Vagina (tissue), 2 donors: ENCODE measurements at regions not wholly inside any gene's neighbourhood (a gene's known extent, or its start where the extent isn't known, plus 50 kb on each side); places are given as distances from the start of the nearest gene placed in this dataset.

Source experiments
- DNase-seq, 2 donors: peaks; one replicate each; pipeline ENCODE4 v3.0.0-alpha.2; 2017; ENCODE audit errors: extremely low spot score in 2 of 2
- H3K27ac ChIP-seq: fragments of 200-600 bp; sonication (generic); one replicate; pipeline ENCODE4 v1.5.1; 2019
- H3K27me3 ChIP-seq: fragments of 200-600 bp; sonication (generic); one replicate; pipeline ENCODE4 v1.5.1; 2019
- H3K36me3 ChIP-seq, 2 donors: fragments of 200-600 bp; sonication (generic); one replicate each; pipeline ENCODE4 v1.5.1; 2017 to 2019
- H3K4me1 ChIP-seq: fragments of 200-600 bp; sonication (generic); one replicate; pipeline ENCODE4 v1.5.1; 2019
- H3K4me3 ChIP-seq, 2 donors: fragments of 200-600 bp; sonication (generic); 1 replicate in 1 of 2; 2 replicates in 1 of 2; pipeline ENCODE4 v1.5.1; 2016 to 2019
- H3K9me3 ChIP-seq: fragments of 200-600 bp; sonication (generic); one replicate; pipeline ENCODE4 v1.5.1; 2019
- CTCF ChIP-seq, 3 experiments: fragments of 450-650 bp in 2 of 3; fragments of 200-600 bp in 1 of 3; sonication (generic) in 1 of 3; IDR thresholded peaks; one replicate each; pipeline ENCODE4 v1.5.1; 2017 to 2019; ENCODE audit warnings: antibody characterized with exemption in 3 of 3, mild to moderate bottlenecking in 2 of 3, moderate library complexity in 2 of 3
- POLR2A ChIP-seq, 2 donors: fragments of 450-650 bp; IDR thresholded peaks; one replicate each; pipeline ENCODE4 v1.6.1; 2017; ENCODE audit warnings: antibody characterized with exemption in 2 of 2, mild to moderate bottlenecking in 2 of 2, moderate library complexity in 2 of 2
- POLR2AphosphoS5 ChIP-seq, 2 donors: sonication (generic); formaldehyde crosslinking; IDR thresholded peaks; one replicate each; pipeline ENCODE4 v1.9.0; 2017; ENCODE audit warnings: antibody characterized with exemption in 2 of 2, mild to moderate bottlenecking in 2 of 2, low read depth in 1 of 2; ENCODE audit not compliant: insufficient read depth in 1 of 2
- intact Hi-C: fragments of 100-400 bp; cut with DNase I; formaldehyde crosslinking; loops from one replicate; pipeline ENCODE4 v1.15.1; 2023

GRCh38 chr14:97782871-97783414, 985.8 kb downstream of the VRK1 start:
- Histone ChIP-seq H3K36me3 (no peaks in the 10 kb centered on the region), H3K27me3 (no peaks in the 10 kb centered on the region), H3K27ac (no peak overlapping the region), H3K9me3 (no peaks in the 10 kb centered on the region), H3K4me1 (no peaks in the 10 kb centered on the region), H3K4me3 (no peak overlapping the region)
- intact Hi-C loops, result no loop called here
- TF ChIP-seq POLR2A (IDR thresholded peaks at IDR 0.05), result no peak
- TF ChIP-seq CTCF (IDR thresholded peaks at IDR 0.05), result no peak
- TF ChIP-seq POLR2AphosphoS5 (IDR thresholded peaks at IDR 0.05; ENCODE audit: insufficient read depth in 1 of 2, low read depth in 1 of 2), result no peak
- DNase-seq, result no peak

- DNase-seq, result no peak
- intact Hi-C loops, result no loop called here
- no peaks in the 10 kb centered on the region for H3K36me3 ChIP-seq
- H3K27me3 ChIP-seq, result no peaks in the 10 kb centered on the region
- H3K9me3 ChIP-seq, result no peaks in the 10 kb centered on the region
- TF ChIP-seq CTCF (IDR thresholded peaks at IDR 0.05) (no peak), POLR2AphosphoS5 (IDR thresholded peaks at IDR 0.05; ENCODE audit: insufficient read depth in 1 of 2, low read depth in 1 of 2) (no peak), POLR2A (IDR thresholded peaks at IDR 0.05) (no peak)
- no peak overlapping the region for H3K27ac ChIP-seq
- no peak overlapping the region for H3K4me3 ChIP-seq
- H3K4me1 ChIP-seq, result no peaks in the 10 kb centered on the region
These were observed 988.3 kb downstream of the VRK1 start for GRCh38 chr14:97785495-97785894.

GRCh38 chr14:97788364-97788763, 991.2 kb downstream of the VRK1 start:
- intact Hi-C loops, result no loop called here
- Histone ChIP-seq H3K27me3 (no peaks in the 10 kb centered on the region), H3K4me3 (no peak overlapping the region)

GRCh38 chr14:97788846-97789526, 991.8 kb downstream of the VRK1 start:
- intact Hi-C loops, result no loop called here

More at GRCh38 chr14:97788364-97788763, 991.2 kb downstream of the VRK1 start:
- Histone ChIP-seq H3K4me1 (no peaks in the 10 kb centered on the region), H3K36me3 (no peaks in the 10 kb centered on the region), H3K27ac (no peak overlapping the region), H3K9me3 (no peaks in the 10 kb centered on the region)
- TF ChIP-seq POLR2A (IDR thresholded peaks at IDR 0.05) (no peak), POLR2AphosphoS5 (IDR thresholded peaks at IDR 0.05; ENCODE audit: insufficient read depth in 1 of 2, low read depth in 1 of 2) (no peak), CTCF (IDR thresholded peaks at IDR 0.05) (no peak)
- no peak for DNase-seq

More at GRCh38 chr14:97788846-97789526, 991.8 kb downstream of the VRK1 start:
- DNase-seq, result peak in 1 of 2 donors; percentile 9
- Histone ChIP-seq H3K4me3 (no peak overlapping the region), H3K27ac (no peak overlapping the region), H3K36me3 (no peaks in the 10 kb centered on the region), H3K4me1 (no peaks in the 10 kb centered on the region), H3K27me3 (no peaks in the 10 kb centered on the region), H3K9me3 (no peaks in the 10 kb centered on the region)
- TF ChIP-seq POLR2AphosphoS5 (IDR thresholded peaks at IDR 0.05; ENCODE audit: insufficient read depth in 1 of 2, low read depth in 1 of 2) (no peak), CTCF (IDR thresholded peaks at IDR 0.05) (no peak), POLR2A (IDR thresholded peaks at IDR 0.05) (no peak)
